ENCODE measurements at regions not wholly inside any gene's neighbourhood (a gene's known extent, or its start where the extent isn't known, plus 50 kb on each side); places are given as distances from the start of the nearest gene placed in this dataset.

- DNase-seq = no peak
These were observed 152.2 kb downstream of the SPATA19 start for GRCh38 chr11:133693110-133693509.

GRCh38 chr11:133692126-133692934 lies 153.0 kb downstream of the SPATA19 start:
- no peak for DNase-seq

GRCh38 chr11:133687781-133688180 lies 155.5 kb upstream of the OPCML start:
- DNase-seq = no peak

GRCh38 chr11:133681901-133682300 lies 149.6 kb upstream of the OPCML start:
- DNase-seq = peak; percentile 78

- no peak for DNase-seq
These were observed 147.6 kb upstream of the OPCML start for GRCh38 chr11:133679896-133680295.

- DNase-seq = no peak
These were observed 145.9 kb upstream of the OPCML start for GRCh38 chr11:133678191-133678590.

- DNase-seq = no peak
These were observed 145.1 kb upstream of the OPCML start for GRCh38 chr11:133677387-133677786.

GRCh38 chr11:133676265-133676664 lies 144.0 kb upstream of the OPCML start:
- no peak for DNase-seq

- DNase-seq = no peak
These were observed 137.2 kb upstream of the OPCML start for GRCh38 chr11:133669371-133670053.

GRCh38 chr11:133663135-133663985 lies 131.1 kb upstream of the OPCML start:
- no peak for DNase-seq

GRCh38 chr11:133661846-133662245 lies 129.5 kb upstream of the OPCML start:
- DNase-seq = no peak

GRCh38 chr11:133660202-133660568 lies 127.9 kb upstream of the OPCML start:
- no peak for DNase-seq

- no peak for DNase-seq
These were observed 127.4 kb upstream of the OPCML start for GRCh38 chr11:133659538-133660201.

- no peak for DNase-seq
These were observed 124.8 kb upstream of the OPCML start for GRCh38 chr11:133657054-133657453.

- DNase-seq = no peak
These were observed 123.9 kb upstream of the OPCML start for GRCh38 chr11:133656082-133656635.

GRCh38 chr11:133654630-133655212 lies 122.4 kb upstream of the OPCML start:
- no peak for DNase-seq

- no peak for DNase-seq
These were observed 121.0 kb upstream of the OPCML start for GRCh38 chr11:133653336-133653735.

- DNase-seq = no peak
These were observed 117.8 kb upstream of the OPCML start for GRCh38 chr11:133650082-133650481.

- DNase-seq = no peak
These were observed 116.7 kb upstream of the OPCML start for GRCh38 chr11:133649040-133649439.

- no peak for DNase-seq
These were observed 107.1 kb upstream of the OPCML start for GRCh38 chr11:133639408-133639807.

GRCh38 chr11:133638921-133639320 lies 106.6 kb upstream of the OPCML start:
- no peak for DNase-seq

GRCh38 chr11:133636711-133637355 lies 104.5 kb upstream of the OPCML start:
- no peak for DNase-seq
